ENCODE measurements at regions not wholly inside any gene's neighbourhood (a gene's known extent, or its start where the extent isn't known, plus 50 kb on each side); places are given as distances from the start of the nearest gene placed in this dataset.

DNA sequence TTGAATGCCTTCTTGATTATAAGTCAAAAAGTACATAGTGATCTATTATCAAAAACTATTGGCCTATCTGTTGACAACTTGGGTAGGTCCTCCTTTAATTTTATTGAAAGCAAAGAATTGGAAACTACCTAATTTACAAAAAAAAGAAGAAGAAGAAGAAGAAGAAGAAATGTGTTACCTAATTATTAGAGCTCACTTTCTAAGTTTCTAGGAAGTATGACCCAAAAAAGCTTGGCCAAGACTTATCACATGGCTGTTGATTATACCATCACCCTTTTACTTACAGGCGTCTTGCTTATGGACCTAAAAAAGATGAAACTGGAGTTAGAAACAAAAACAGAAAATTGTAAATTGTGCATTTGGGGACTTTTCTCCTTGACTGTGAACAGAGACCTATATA lies 81.8 kb upstream of the PIK3CG start:
- Histone ChIP-seq H3K36me3 (ENCODE audit: control insufficient read depth in 3 of 3, insufficient read depth in 2 of 3, low read depth in 1 of 3, low read length in 3 of 3) (no peaks in the 10 kb centered on the region), H3K4me3 (ENCODE audit: low read depth in 1 of 3, low read length in 3 of 3) (no peak overlapping the region), H3K27me3 (ENCODE audit: control insufficient read depth in 3 of 3, insufficient read depth in 3 of 3, low read length in 3 of 3) (no peaks in the 10 kb centered on the region), H3K4me1 (ENCODE audit: control insufficient read depth in 3 of 3, insufficient read depth in 2 of 3, low read depth in 1 of 3, low read length in 2 of 3) (peaks cover 0 to 4% (median 0%) of the 10 kb centered on the region in 3 donors), H3K27ac (ENCODE audit: low read depth in 1 of 3, low read length in 2 of 3) (no peak overlapping the region), H3K9me3 (ENCODE audit: control insufficient read depth in 2 of 2, insufficient read depth in 1 of 2, low read depth in 1 of 2, low read length in 1 of 2) (no peaks in the 10 kb centered on the region)
- DNase-seq (no peak), FAIRE-seq (no peak)
- WGBS, 3 donors, result 76 to 78% (median 76%) methylated on average over 1 of the region's 1 CpG

GRCh38 chr7:106788637-106789036 lies 76.4 kb upstream of the PIK3CG start:
- no peak overlapping the region for H3K4me3 ChIP-seq (ENCODE audit: low read depth in 1 of 3, low read length in 3 of 3)
- 93 to 100% (median 97%) methylated on average over 1 of the region's 1 CpG for WGBS, 3 donors
- FAIRE-seq (no peak), DNase-seq (no peak)
- no peak overlapping the region for H3K27ac ChIP-seq (ENCODE audit: low read depth in 1 of 3, low read length in 2 of 3)
- no peaks in the 10 kb centered on the region for H3K36me3 ChIP-seq (ENCODE audit: control insufficient read depth in 3 of 3, insufficient read depth in 2 of 3, low read depth in 1 of 3, low read length in 3 of 3)
- H3K4me1 ChIP-seq (ENCODE audit: control insufficient read depth in 3 of 3, insufficient read depth in 2 of 3, low read depth in 1 of 3, low read length in 2 of 3), result no peaks in the 10 kb centered on the region
- H3K9me3 ChIP-seq (ENCODE audit: control insufficient read depth in 2 of 2, insufficient read depth in 1 of 2, low read depth in 1 of 2, low read length in 1 of 2), result peaks cover 0 to 6% of the 10 kb centered on the region in 2 donors
- H3K27me3 ChIP-seq (ENCODE audit: control insufficient read depth in 3 of 3, insufficient read depth in 3 of 3, low read length in 3 of 3), result no peaks in the 10 kb centered on the region

GRCh38 chr7:106791526-106791925 lies 73.6 kb upstream of the PIK3CG start:
- H3K4me3 ChIP-seq (ENCODE audit: low read depth in 1 of 3, low read length in 3 of 3), result no peak overlapping the region
- DNase-seq (no peak), FAIRE-seq (no peak)
- no peaks in the 10 kb centered on the region for H3K36me3 ChIP-seq (ENCODE audit: control insufficient read depth in 3 of 3, insufficient read depth in 2 of 3, low read depth in 1 of 3, low read length in 3 of 3)
- H3K4me1 ChIP-seq (ENCODE audit: control insufficient read depth in 3 of 3, insufficient read depth in 2 of 3, low read depth in 1 of 3, low read length in 2 of 3), result no peaks in the 10 kb centered on the region
- H3K27ac ChIP-seq (ENCODE audit: low read depth in 1 of 3, low read length in 2 of 3), result no peak overlapping the region
- no peaks in the 10 kb centered on the region for H3K27me3 ChIP-seq (ENCODE audit: control insufficient read depth in 3 of 3, insufficient read depth in 3 of 3, low read length in 3 of 3)
- H3K9me3 ChIP-seq (ENCODE audit: control insufficient read depth in 2 of 2, insufficient read depth in 1 of 2, low read depth in 1 of 2, low read length in 1 of 2), result peaks cover 0 to 6% of the 10 kb centered on the region in 2 donors
- WGBS, 3 donors, result 66 to 67% (median 67%) methylated on average over 4 of the region's 4 CpGs

- no peaks in the 10 kb centered on the region for H3K27me3 ChIP-seq (ENCODE audit: control insufficient read depth in 3 of 3, insufficient read depth in 3 of 3, low read length in 3 of 3)
- H3K36me3 ChIP-seq (ENCODE audit: control insufficient read depth in 3 of 3, insufficient read depth in 2 of 3, low read depth in 1 of 3, low read length in 3 of 3), result no peaks in the 10 kb centered on the region
- FAIRE-seq, result no peak
- H3K9me3 ChIP-seq (ENCODE audit: control insufficient read depth in 2 of 2, insufficient read depth in 1 of 2, low read depth in 1 of 2, low read length in 1 of 2), result peaks cover 0 to 6% of the 10 kb centered on the region in 2 donors
- 39 to 47% (median 45%) methylated on average over 8 of the region's 8 CpGs for WGBS, 3 donors
- DNase-seq, result no peak
- no peak overlapping the region for H3K27ac ChIP-seq (ENCODE audit: low read depth in 1 of 3, low read length in 2 of 3)
- no peaks in the 10 kb centered on the region for H3K4me1 ChIP-seq (ENCODE audit: control insufficient read depth in 3 of 3, insufficient read depth in 2 of 3, low read depth in 1 of 3, low read length in 2 of 3)
- H3K4me3 ChIP-seq (ENCODE audit: low read depth in 1 of 3, low read length in 3 of 3), result no peak overlapping the region
Measured at GRCh38 chr7:106792233-106792926, 72.7 kb upstream of the PIK3CG start.

GRCh38 chr7:106793015-106793975 lies 71.8 kb upstream of the PIK3CG start:
- no peak for FAIRE-seq
- H3K9me3 ChIP-seq (ENCODE audit: control insufficient read depth in 2 of 2, insufficient read depth in 1 of 2, low read depth in 1 of 2, low read length in 1 of 2), result peaks cover 0 to 9% of the 10 kb centered on the region in 2 donors
- WGBS, 3 donors, result 67 to 68% (median 68%) methylated on average over 7 of the region's 7 CpGs
- H3K4me1 ChIP-seq (ENCODE audit: control insufficient read depth in 3 of 3, insufficient read depth in 2 of 3, low read depth in 1 of 3, low read length in 2 of 3), result no peaks in the 10 kb centered on the region
- H3K4me3 ChIP-seq (ENCODE audit: low read depth in 1 of 3, low read length in 3 of 3), result no peak overlapping the region
- no peaks in the 10 kb centered on the region for H3K27me3 ChIP-seq (ENCODE audit: control insufficient read depth in 3 of 3, insufficient read depth in 3 of 3, low read length in 3 of 3)
- DNase-seq, result peak; percentile 35 to 47
- no peak overlapping the region for H3K27ac ChIP-seq (ENCODE audit: low read depth in 1 of 3, low read length in 2 of 3)
- no peaks in the 10 kb centered on the region for H3K36me3 ChIP-seq (ENCODE audit: control insufficient read depth in 3 of 3, insufficient read depth in 2 of 3, low read depth in 1 of 3, low read length in 3 of 3)

GRCh38 chr7:106794276-106795083 lies 70.6 kb upstream of the PIK3CG start:
- WGBS, 3 donors, result 67 to 73% (median 72%) methylated on average over 6 of the region's 6 CpGs
- DNase-seq, result no peak
- H3K9me3 ChIP-seq (ENCODE audit: control insufficient read depth in 2 of 2, insufficient read depth in 1 of 2, low read depth in 1 of 2, low read length in 1 of 2), result peaks cover 0 to 8% of the 10 kb centered on the region in 2 donors
- no peak overlapping the region for H3K4me3 ChIP-seq (ENCODE audit: low read depth in 1 of 3, low read length in 3 of 3)
- H3K4me1 ChIP-seq (ENCODE audit: control insufficient read depth in 3 of 3, insufficient read depth in 2 of 3, low read depth in 1 of 3, low read length in 2 of 3), result no peaks in the 10 kb centered on the region
- H3K27ac ChIP-seq (ENCODE audit: low read depth in 1 of 3, low read length in 2 of 3), result no peak overlapping the region
- H3K36me3 ChIP-seq (ENCODE audit: control insufficient read depth in 3 of 3, insufficient read depth in 2 of 3, low read depth in 1 of 3, low read length in 3 of 3), result no peaks in the 10 kb centered on the region
- no peaks in the 10 kb centered on the region for H3K27me3 ChIP-seq (ENCODE audit: control insufficient read depth in 3 of 3, insufficient read depth in 3 of 3, low read length in 3 of 3)
- FAIRE-seq, result no peak

DNA sequence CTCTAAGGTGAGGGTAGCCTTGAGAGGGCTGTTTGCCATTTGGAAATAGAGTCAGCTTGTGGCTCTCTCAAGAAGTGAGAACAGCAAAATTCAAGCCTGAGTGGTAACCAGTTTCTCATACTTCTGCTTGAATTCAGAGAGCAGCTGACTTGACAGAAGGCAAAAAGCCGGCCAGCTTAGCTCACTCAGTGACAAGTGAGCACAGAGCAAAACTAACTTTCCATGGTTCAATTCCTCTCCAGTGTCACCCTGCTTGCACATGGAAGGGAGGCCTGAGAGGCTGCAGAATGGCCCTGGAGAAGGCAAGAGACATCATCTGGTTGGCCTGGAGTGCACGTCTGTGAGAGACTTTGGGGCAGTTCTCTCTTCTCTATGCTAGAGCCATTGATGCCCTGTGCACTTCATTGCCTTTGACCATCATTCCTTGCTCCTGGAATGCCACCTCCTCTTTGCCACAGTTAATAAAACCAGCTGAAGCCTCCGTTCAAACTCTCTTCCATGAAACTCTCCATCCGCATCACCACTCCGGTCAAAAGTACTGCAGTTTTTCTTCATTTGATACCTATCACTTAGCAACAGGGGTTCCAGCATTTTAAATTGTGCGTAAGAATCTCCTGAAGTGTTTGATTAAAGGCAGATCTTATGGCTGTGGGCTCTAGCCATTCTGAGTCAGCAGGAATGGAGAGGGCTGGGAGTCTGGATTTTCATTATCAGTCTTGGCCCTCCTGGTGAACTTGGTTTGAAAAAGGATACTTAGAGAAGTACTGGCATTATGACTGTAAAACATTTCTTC lies 69.8 kb upstream of the PIK3CG start:
- 89 to 95% (median 95%) methylated on average over 6 of the region's 6 CpGs for WGBS, 3 donors
- DNase-seq, result no peak
- no peaks in the 10 kb centered on the region for H3K36me3 ChIP-seq (ENCODE audit: control insufficient read depth in 3 of 3, insufficient read depth in 2 of 3, low read depth in 1 of 3, low read length in 3 of 3)

More for the DNA sequence above, 69.8 kb upstream of the PIK3CG start:
- no peak for FAIRE-seq
- Histone ChIP-seq H3K9me3 (ENCODE audit: control insufficient read depth in 2 of 2, insufficient read depth in 1 of 2, low read depth in 1 of 2, low read length in 1 of 2) (peaks cover 0 to 3% of the 10 kb centered on the region in 2 donors), H3K27me3 (ENCODE audit: control insufficient read depth in 3 of 3, insufficient read depth in 3 of 3, low read length in 3 of 3) (no peaks in the 10 kb centered on the region), H3K4me1 (ENCODE audit: control insufficient read depth in 3 of 3, insufficient read depth in 2 of 3, low read depth in 1 of 3, low read length in 2 of 3) (no peaks in the 10 kb centered on the region), H3K27ac (ENCODE audit: low read depth in 1 of 3, low read length in 2 of 3) (no peak overlapping the region), H3K4me3 (ENCODE audit: low read depth in 1 of 3, low read length in 3 of 3) (no peak overlapping the region)

Data from small intestine (tissue), 7 donors.